HG02798 (cell line): ENCODE measurements at regions not wholly inside any gene's neighbourhood (a gene's known extent, or its start where the extent isn't known, plus 50 kb on each side); places are given as distances from the start of the nearest gene placed in this dataset.

Source experiments
- ATAC-seq: cut with Tn5 transposase; IDR thresholded peaks from one replicate; pipeline ENCODE4 v1.9.1; 2021; ENCODE audit warnings: mild to moderate bottlenecking; ENCODE audit not compliant: unreplicated experiment, poor library complexity

GRCh38 chr15:58235961-58236360 lies 97.8 kb downstream of the AQP9 start:
- no peak for ATAC-seq

- ATAC-seq, result no peak
Measured at GRCh38 chr15:58240191-58240932, 102.2 kb downstream of the AQP9 start.

GRCh38 chr15:58241872-58242271 lies 103.7 kb downstream of the AQP9 start:
- no peak for ATAC-seq

GRCh38 chr15:58243070-58243469 lies 104.9 kb downstream of the AQP9 start:
- ATAC-seq, result no peak

GRCh38 chr15:58244536-58244935 lies 106.4 kb downstream of the AQP9 start:
- no peak for ATAC-seq

- ATAC-seq, result no peak
Measured at GRCh38 chr15:58246041-58246440, 107.9 kb downstream of the AQP9 start.

- no peak for ATAC-seq
Measured at GRCh38 chr15:58247855-58248842, 110.0 kb downstream of the AQP9 start.

- no peak for ATAC-seq
Measured at GRCh38 chr15:58249646-58250312, 111.6 kb downstream of the AQP9 start.

- ATAC-seq, result no peak
Measured at GRCh38 chr15:58252586-58253323, 114.6 kb downstream of the AQP9 start.

GRCh38 chr15:58257776-58258325 lies 119.7 kb downstream of the AQP9 start:
- ATAC-seq, result no peak

GRCh38 chr15:58258501-58259292 lies 120.5 kb downstream of the AQP9 start:
- no peak for ATAC-seq

- no peak for ATAC-seq
Measured at GRCh38 chr15:58260205-58260724, 122.1 kb downstream of the AQP9 start.

GRCh38 chr15:58260725-58261267 lies 122.6 kb downstream of the AQP9 start:
- no peak for ATAC-seq

GRCh38 chr15:58261368-58261767 lies 123.2 kb downstream of the AQP9 start:
- no peak for ATAC-seq

GRCh38 chr15:58264053-58264971 lies 126.1 kb downstream of the AQP9 start:
- ATAC-seq, result no peak

- no peak for ATAC-seq
Measured at GRCh38 chr15:58267051-58267450, 128.9 kb downstream of the AQP9 start.

- ATAC-seq, result no peak
Measured at GRCh38 chr15:58268746-58269267, 130.6 kb downstream of the AQP9 start.
